Activated CD4-positive, alpha-beta memory T cell treated with anti-CD3 and anti-CD28 coated beads for 36 hours (primary cell): ENCODE measurements at regions not wholly inside any gene's neighbourhood (a gene's known extent, or its start where the extent isn't known, plus 50 kb on each side); places are given as distances from the start of the nearest gene placed in this dataset.

Source experiments
- CTCF ChIA-PET: fragments of 350-600 bp; sonication (Branson Sonifier 250); formaldehyde crosslinking; loops from one replicate; lab custom pipeline; 2021; ENCODE audit warnings: antibody characterized with exemption, inconsistent platforms; lab: Charles Lee
- POLR2A ChIA-PET: fragments of 350-600 bp; sonication (Branson Sonifier 250); formaldehyde crosslinking; loops from one replicate; lab custom pipeline; 2021; ENCODE audit warnings: antibody characterized with exemption; lab: Charles Lee
- DNase-seq: peaks from one replicate; pipeline ENCODE4 v3.0.0-alpha.2; 2020
- H3K27ac Mint-ChIP-seq: one replicate; pipeline ENCODE4 v1.8.0; 2021; ENCODE audit warnings: mixed read lengths
- H3K27me3 Mint-ChIP-seq: one replicate; pipeline ENCODE4 v1.8.0; 2021; ENCODE audit warnings: mixed read lengths
- H3K36me3 Mint-ChIP-seq: one replicate; pipeline ENCODE4 v1.8.0; 2021; ENCODE audit warnings: mixed read lengths
- H3K4me1 Mint-ChIP-seq: one replicate; pipeline ENCODE4 v1.8.0; 2021; ENCODE audit warnings: low read depth, mixed read lengths
- H3K4me3 Mint-ChIP-seq: one replicate; pipeline ENCODE4 v1.8.0; 2021; ENCODE audit warnings: mild to moderate bottlenecking, mixed read lengths
- H3K9me3 Mint-ChIP-seq: one replicate; pipeline ENCODE4 v1.8.0; 2021; ENCODE audit warnings: mixed read lengths
- intact Hi-C: fragments of 100-400 bp; cut with micrococcal nuclease; formaldehyde crosslinking; loops from one replicate; pipeline ENCODE4 v1.15.1; 2023

DNA sequence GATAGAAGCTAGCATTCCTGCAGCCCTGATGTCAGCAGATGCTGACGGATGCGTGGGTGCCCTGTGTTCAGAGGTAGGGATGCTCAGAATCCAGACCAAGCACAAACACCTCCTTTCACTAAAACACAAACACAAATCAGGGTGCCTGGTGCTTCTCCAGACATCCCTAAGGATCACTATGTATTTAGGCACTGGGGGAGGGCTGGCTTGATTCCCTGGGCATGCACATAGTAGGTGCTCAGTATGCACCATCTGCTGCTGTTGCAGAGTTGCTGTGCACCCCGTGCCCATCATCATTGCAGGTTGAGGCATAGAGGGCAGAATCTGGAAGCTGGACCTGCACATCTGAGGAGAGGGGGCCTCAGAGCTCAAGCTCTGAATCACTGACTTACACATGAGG is 114.8 kb downstream of the PHETA1 start:
- H3K4me3 Mint-ChIP-seq = no peak overlapping the region
- no peak for DNase-seq
- H3K27ac Mint-ChIP-seq = no peak overlapping the region
- no peaks in the 10 kb centered on the region for H3K4me1 Mint-ChIP-seq
- intact Hi-C loops = no loop called here
- no peaks in the 10 kb centered on the region for H3K36me3 Mint-ChIP-seq
- H3K9me3 Mint-ChIP-seq = no peaks in the 10 kb centered on the region
- CTCF ChIA-PET = interaction anchor here (1.7 kb wide), 1 partner anchor 44 kb away, joined by 4 read pairs; no protein-coding TSS in a partner anchor
- POLR2A ChIA-PET = interaction anchor here (0.6 kb wide), 1 partner anchor 308 kb away, joined by 3 read pairs; no protein-coding TSS in a partner anchor
- peaks cover 11% of the 10 kb centered on the region for H3K27me3 Mint-ChIP-seq

DNA sequence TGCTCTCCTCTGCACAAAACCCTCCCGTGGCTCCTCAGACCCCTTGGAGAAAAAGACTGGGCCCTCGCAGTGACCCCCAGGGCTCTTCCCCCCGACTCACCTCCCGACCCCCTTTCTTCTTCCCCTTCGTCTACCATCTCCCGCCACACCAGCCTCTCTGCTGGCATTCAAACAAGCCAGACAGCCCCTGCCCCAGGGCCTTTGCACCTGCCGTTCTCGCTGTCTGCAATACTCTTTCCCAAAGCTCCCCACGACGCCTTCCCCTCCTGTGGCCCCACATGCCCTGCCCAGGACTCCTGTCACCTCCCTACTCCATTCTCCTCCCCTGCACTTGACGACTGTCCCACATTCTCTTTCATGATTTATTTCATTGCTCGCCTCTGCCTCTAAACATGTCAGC is 115.7 kb downstream of the PHETA1 start:
- POLR2A ChIA-PET = no interaction called here
- intact Hi-C loops = no loop called here
- no peaks in the 10 kb centered on the region for H3K9me3 Mint-ChIP-seq
- no peak for DNase-seq
- H3K27ac Mint-ChIP-seq = no peak overlapping the region
- H3K36me3 Mint-ChIP-seq = no peaks in the 10 kb centered on the region
- no peak overlapping the region for H3K4me3 Mint-ChIP-seq
- H3K4me1 Mint-ChIP-seq = no peaks in the 10 kb centered on the region
- H3K27me3 Mint-ChIP-seq = peaks cover 12% of the 10 kb centered on the region
- CTCF ChIA-PET = no interaction called here

DNA sequence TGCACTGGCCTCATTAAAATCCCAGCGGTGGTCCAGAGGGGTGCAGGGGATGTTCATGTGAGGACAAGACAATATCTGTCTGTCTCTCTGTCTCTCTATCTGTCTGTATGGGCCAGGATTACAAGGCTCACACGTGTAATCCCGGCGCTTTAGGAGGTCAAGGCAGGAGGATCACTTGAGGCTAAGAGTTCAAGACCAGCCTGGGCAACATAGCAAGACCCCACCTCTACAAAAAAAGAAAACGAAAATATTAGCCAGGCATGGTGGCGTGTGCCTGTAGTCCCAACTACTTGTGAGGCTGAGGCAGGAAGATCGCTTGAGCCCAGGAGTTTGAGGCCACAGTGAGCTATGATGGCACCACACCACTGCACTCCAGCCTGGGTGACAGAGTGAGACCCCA is 117.1 kb downstream of the PHETA1 start:
- POLR2A ChIA-PET = no interaction called here
- peaks cover 12% of the 10 kb centered on the region for H3K27me3 Mint-ChIP-seq

DNA sequence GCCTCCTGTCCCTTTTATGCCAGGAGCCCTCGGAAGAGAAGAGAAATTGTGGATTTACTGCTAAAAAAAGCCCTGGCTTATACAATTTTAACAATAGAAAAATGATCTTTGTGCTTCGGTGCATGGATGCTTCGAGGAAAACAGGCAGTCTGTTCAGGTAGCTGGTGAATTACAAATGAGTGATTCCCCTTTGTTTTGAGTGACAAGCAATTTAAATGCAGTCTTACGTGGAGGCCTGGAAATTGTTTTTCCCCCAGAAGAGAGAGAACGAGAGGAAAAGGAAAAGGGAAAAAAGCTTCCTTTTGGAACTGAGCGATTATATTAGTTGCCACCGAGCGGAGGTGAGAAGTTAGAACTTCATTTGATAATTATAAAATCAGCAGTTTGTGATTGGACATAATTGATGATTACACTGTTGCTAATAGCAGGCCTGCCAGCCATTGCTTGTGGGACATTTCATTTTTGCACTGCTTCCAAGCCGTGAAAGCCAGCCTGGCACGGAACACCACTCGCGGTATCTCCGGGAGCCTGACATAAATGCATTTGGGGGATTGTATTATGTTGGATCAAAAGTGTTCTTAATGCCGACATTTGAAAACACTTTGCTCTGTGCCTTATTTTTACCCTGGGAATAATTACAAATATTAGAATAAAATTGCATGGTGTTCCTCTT is 117.7 kb downstream of the PHETA1 start:
- no peaks in the 10 kb centered on the region for H3K4me1 Mint-ChIP-seq
- H3K4me3 Mint-ChIP-seq = no peak overlapping the region
- CTCF ChIA-PET = no interaction called here
- POLR2A ChIA-PET = no interaction called here
- no peak overlapping the region for H3K27ac Mint-ChIP-seq
- H3K27me3 Mint-ChIP-seq = peaks cover 12% of the 10 kb centered on the region
- no peaks in the 10 kb centered on the region for H3K9me3 Mint-ChIP-seq
- no peaks in the 10 kb centered on the region for H3K36me3 Mint-ChIP-seq
- intact Hi-C loops = no loop called here
- DNase-seq = no peak

More for the DNA sequence above, 117.1 kb downstream of the PHETA1 start:
- no peak for DNase-seq
- no peaks in the 10 kb centered on the region for H3K9me3 Mint-ChIP-seq
- intact Hi-C loops = no loop called here
- no peak overlapping the region for H3K4me3 Mint-ChIP-seq
- no peaks in the 10 kb centered on the region for H3K4me1 Mint-ChIP-seq
- H3K27ac Mint-ChIP-seq = no peak overlapping the region
- H3K36me3 Mint-ChIP-seq = no peaks in the 10 kb centered on the region
- CTCF ChIA-PET = no interaction called here

DNA sequence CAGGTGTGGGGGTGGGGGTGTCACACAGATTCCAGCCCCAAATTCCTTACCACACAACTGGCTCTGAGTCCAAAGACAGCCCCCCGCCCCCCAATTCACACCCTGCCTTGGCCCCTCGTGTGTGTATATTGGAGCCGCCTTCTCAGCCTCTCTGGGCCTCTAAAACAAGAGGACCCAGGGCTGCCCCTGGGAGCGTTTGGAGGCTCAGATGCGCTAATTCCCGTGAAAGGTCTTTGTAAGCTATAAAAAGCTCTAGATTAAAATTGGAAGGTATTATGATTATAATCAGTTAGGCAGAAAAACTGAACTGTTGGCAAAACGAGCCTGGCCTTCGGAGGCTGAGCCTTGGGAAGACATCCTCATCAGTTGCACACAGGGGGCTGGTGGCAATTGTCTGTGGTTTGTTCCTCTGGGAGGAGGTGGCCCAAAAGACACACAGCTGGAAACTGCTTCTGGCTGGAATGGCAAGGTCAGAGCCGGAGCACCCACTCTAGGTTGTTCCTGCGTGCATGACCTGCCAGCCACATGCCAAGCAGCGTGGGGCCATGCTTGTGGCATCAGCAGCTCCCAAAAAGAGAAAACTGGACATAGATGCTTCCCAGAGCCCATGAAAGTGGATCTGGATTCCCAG is 118.5 kb downstream of the PHETA1 start:
- H3K4me1 Mint-ChIP-seq = no peaks in the 10 kb centered on the region
- no peaks in the 10 kb centered on the region for H3K9me3 Mint-ChIP-seq
- intact Hi-C loops = no loop called here
- POLR2A ChIA-PET = no interaction called here
- no peak for DNase-seq
- peaks cover 12% of the 10 kb centered on the region for H3K27me3 Mint-ChIP-seq
- no peaks in the 10 kb centered on the region for H3K36me3 Mint-ChIP-seq
- no peak overlapping the region for H3K4me3 Mint-ChIP-seq
- no peak overlapping the region for H3K27ac Mint-ChIP-seq
- CTCF ChIA-PET = interaction anchor here (0.7 kb wide), 1 partner anchor 30 kb away, joined by 3 read pairs; no protein-coding TSS in a partner anchor

DNA sequence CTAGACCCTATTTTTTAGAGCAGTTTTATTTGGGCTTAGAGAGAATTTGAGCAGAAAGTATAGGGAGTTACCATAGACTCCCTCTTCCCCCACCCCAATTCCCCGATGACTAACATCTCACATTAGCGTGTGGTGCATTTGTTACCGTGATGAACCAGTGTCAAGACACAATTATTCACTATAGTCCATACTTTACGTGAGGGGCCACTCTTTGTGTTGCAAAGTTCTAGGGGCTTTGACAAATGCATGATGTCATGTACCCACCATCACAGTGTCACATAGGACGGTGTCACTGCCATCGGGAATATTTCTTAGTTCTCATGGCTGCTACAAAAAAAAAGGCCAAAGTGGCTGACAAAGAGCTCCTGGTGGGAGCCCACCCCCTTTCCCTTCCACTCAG is 119.1 kb downstream of the PHETA1 start:
- Mint-ChIP-seq H3K4me1 (no peaks in the 10 kb centered on the region), H3K27ac (no peak overlapping the region), H3K4me3 (no peak overlapping the region), H3K27me3 (peaks cover 12% of the 10 kb centered on the region), H3K36me3 (no peaks in the 10 kb centered on the region), H3K9me3 (no peaks in the 10 kb centered on the region)
- intact Hi-C loops = no loop called here
- ChIA-PET CTCF (no interaction called here), POLR2A (no interaction called here)
- DNase-seq = no peak

DNA sequence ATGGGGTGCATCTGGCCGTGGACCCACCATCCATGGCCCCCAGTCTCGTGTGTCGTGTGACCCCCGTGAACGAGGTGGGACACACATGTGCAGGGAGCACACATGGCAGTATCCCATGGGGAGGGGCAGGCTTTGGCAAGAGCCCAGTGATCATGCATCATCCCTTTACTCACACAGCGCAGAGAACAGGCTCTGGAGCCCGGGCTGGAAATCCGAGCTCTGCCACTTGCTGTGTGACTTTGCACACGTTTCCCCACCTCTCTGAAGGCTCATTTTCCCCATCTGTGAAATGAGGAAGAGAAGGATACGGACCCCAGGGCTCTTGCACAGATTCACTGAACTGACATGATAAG is 119.9 kb downstream of the PHETA1 start:
- Mint-ChIP-seq H3K9me3 (peaks cover 5% of the 10 kb centered on the region), H3K27ac (no peak overlapping the region), H3K4me1 (no peaks in the 10 kb centered on the region), H3K36me3 (no peaks in the 10 kb centered on the region), H3K4me3 (no peak overlapping the region), H3K27me3 (peaks cover 9% of the 10 kb centered on the region)
- intact Hi-C loops = no loop called here
- DNase-seq = no peak
- CTCF ChIA-PET = interaction anchor here (1.3 kb wide), 1 partner anchor 18 kb away, joined by 3 read pairs; no protein-coding TSS in a partner anchor
- POLR2A ChIA-PET = no interaction called here

DNA sequence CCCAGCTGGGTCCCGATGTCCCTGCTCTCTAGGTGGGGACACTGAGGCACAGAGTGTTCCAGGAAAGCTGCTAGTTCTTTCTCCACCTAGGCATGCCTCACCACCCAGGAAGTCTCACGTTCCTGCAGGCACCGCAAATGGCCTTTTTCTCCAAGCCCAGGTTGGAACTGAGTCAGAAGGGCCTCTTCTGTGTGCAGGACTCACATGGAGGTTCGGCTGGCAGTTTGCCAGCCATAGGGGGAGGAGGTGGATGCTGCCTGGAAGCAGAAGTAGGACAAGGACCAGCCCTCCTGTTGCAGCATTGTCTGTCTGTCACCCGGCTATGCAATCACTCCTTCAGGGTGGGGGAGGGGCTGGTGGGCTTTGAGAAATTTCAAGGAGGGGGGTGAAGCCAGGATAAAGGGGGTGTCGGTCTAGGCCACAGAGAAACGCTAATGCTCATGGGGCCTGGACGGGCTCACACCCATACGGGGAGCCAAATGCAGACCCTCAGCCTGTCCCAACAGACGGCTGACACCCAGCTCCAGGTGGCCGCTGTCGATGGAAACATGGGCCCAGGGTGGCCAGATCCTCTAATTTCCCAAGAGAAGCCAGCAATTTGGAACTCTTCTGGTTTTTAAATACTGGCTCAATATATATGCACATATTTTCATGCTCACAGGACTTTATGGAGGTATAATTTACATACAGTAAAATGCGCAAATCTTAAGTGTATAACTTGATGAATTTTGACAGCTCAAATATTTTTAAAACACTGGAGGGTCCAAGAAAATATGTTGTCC is 120.5 kb downstream of the PHETA1 start:
- Mint-ChIP-seq H3K27ac (no peak overlapping the region), H3K36me3 (no peaks in the 10 kb centered on the region), H3K9me3 (peaks cover 7% of the 10 kb centered on the region), H3K4me3 (no peak overlapping the region), H3K27me3 (peaks cover 8% of the 10 kb centered on the region), H3K4me1 (no peaks in the 10 kb centered on the region)
- no peak for DNase-seq
- POLR2A ChIA-PET = no interaction called here
- CTCF ChIA-PET = interaction anchor here (1.3 kb wide), 1 partner anchor 19 kb away, joined by 3 read pairs; no protein-coding TSS in a partner anchor
- intact Hi-C loops = no loop called here

DNA sequence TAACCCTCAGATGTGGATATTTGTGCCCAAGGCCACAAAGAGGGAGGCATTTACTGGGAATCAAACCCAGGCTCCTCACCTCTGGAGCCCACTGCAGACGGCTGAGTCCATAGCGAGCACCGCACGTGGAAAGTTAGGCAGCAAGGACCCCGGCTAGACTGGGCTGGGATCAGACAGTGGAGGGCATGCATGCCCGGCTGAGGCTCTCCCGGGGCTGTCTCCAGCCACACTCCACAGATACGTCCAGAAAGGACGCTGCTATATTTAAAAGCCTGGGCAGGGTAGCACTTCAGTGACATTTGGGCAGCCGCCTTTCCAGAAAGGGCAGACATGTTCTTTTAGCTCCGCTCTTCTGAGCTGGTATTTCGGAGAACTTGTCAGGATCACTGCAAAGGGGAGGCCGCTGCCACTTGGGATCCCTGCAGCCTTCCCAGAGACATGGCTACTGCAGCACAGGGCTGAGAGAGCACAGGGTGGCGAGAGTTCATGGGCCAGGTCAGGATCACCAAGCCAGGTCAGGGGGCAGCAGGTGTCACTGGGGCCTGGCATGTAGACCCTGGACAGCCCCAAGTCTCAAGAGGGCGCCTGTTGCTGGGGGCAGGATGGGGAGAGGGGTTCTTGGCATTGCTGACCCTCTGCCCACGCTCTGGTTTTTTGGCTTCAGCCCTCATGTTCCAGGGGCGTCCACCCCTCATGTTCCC is 121.7 kb downstream of the PHETA1 start:
- intact Hi-C loops = no loop called here
- POLR2A ChIA-PET = no interaction called here
- Mint-ChIP-seq H3K36me3 (no peaks in the 10 kb centered on the region), H3K4me3 (no peak overlapping the region), H3K4me1 (no peaks in the 10 kb centered on the region), H3K27me3 (peaks cover 4% of the 10 kb centered on the region), H3K27ac (no peak overlapping the region), H3K9me3 (peaks cover 10% of the 10 kb centered on the region)
- no peak for DNase-seq
- CTCF ChIA-PET = no interaction called here

DNA sequence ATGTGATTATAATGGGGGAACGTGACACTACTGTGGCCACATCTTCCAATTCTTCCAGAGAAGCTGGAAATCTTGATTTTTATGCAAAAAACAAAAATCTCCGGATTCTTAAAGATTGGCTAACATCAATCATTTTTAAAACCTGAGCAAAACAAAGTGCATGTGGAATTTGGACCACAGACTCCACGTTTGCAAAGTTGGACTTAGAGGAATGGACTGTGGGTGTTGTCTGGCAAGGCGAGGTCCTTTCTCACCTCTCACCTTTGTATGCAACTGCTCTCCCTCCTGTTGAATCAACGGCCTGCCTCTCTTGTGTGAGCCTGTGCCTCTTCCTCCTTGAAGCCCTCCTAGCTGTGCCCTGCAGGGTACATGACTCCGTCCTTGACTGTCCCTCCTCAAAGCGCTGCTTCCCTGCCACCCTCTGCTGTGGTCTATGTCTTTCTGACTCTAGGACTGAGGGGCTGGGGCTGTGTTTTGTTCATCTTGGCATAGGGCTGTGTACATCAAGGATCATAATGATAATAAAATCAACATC is 122.4 kb downstream of the PHETA1 start:
- peaks cover 10% of the 10 kb centered on the region for H3K9me3 Mint-ChIP-seq
- no peaks in the 10 kb centered on the region for H3K36me3 Mint-ChIP-seq
- no peaks in the 10 kb centered on the region for H3K4me1 Mint-ChIP-seq
- no peak overlapping the region for H3K4me3 Mint-ChIP-seq
- CTCF ChIA-PET = no interaction called here
- peaks cover 1% of the 10 kb centered on the region for H3K27me3 Mint-ChIP-seq
- POLR2A ChIA-PET = no interaction called here
- intact Hi-C loops = no loop called here
- no peak overlapping the region for H3K27ac Mint-ChIP-seq
- no peak for DNase-seq

DNA sequence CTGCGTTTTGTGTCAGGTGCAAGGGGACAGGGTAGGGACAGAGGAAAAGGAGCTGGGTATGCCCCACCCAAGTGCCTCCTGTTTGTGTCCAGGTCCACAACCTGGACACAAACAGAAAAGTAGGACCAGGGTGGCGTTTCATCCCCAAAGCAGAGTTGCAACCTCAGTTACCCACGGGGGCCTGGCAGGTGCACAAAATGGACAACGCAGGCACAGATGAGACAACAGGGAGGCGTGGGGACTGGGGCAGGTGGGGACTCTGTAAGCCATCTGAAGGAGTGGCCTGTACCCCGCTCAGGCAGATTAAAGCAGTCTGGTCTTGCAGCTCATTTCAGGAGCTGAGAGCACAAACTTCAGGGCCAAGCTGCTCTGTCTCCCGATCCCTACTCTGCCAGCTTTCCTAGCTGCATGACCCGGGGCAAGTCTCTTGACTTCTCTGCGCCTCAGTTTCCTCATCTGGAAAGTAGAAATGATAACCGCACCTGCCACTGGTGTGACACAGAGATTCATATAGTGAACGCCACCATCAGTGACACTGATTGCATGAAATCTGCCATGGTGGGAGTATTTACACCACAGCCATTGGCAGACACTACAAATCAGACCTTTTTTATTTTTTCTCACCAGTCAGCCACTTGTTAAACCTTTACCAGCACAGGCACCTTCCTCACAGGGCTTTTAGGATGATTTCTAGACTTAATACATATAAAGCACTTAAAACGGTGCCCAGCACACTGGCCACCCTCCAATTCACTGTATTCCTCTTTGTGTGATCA is 123.0 kb downstream of the PHETA1 start:
- DNase-seq = no peak
- peaks cover 1% of the 10 kb centered on the region for H3K27me3 Mint-ChIP-seq
- ChIA-PET CTCF (interaction anchor here (0.6 kb wide), 1 partner anchor 423 kb away, joined by 3 read pairs; no protein-coding TSS in a partner anchor), POLR2A (no interaction called here)
- intact Hi-C loops = no loop called here
- H3K4me3 Mint-ChIP-seq = no peak overlapping the region
- H3K9me3 Mint-ChIP-seq = peaks cover 10% of the 10 kb centered on the region
- no peaks in the 10 kb centered on the region for H3K4me1 Mint-ChIP-seq
- H3K27ac Mint-ChIP-seq = no peak overlapping the region
- no peaks in the 10 kb centered on the region for H3K36me3 Mint-ChIP-seq
